ENCODE measurements at regions not wholly inside any gene's neighbourhood (a gene's known extent, or its start where the extent isn't known, plus 50 kb on each side); places are given as distances from the start of the nearest gene placed in this dataset.

DNA sequence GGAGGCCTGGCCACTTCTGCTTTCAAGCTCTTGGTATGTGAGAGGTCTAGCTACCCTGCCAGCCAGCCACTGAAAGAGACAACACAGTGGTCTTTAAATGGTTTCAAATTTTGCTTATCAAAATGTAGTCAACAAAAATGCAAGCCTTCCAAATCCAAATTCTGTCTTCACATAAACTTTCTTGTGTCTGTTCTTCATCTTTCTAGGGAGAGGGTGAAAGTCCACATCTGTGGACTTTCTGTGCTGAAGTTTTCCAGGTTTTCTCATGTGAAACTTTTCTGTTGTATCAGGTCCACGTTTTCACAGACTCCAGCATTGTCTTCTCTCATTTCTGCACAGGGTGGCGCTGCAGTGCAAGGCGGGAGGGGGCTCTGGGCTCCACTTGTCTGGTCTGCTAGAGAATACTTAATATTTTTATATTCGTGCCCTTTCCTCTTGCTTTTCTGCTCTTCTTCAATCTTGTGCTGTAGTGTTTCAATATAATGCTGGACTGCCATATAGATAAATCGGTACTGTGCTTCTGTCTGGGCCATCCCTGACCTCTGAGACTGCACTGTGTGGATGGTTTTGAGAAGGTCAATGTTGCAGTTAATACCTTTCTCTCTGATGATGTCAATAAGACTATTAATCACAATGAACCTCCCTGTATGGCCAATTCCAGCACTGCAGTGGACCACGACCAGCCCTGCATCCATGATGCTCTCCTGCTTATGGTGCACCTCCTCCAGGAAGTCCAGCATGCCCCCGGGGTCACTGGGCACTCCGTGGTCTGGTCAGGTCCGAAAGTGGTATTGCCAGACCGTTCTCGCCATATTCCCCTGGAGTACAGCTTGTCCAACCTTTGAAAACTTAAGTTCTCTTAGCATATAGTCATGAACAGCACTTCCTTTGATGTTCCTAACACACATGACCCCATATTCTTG, 161.6 kb upstream of the TNFAIP3 start:
- no peak for TF ChIP-seq EZH2 (IDR thresholded peaks at IDR 0.05; ENCODE audit: insufficient read depth, poor library complexity, severe bottlenecking)
- no peak for TF ChIP-seq EZH2phosphoT487 (IDR thresholded peaks at IDR 0.05; ENCODE audit: insufficient read depth, low read depth)

Measured in GM23248 (cell line).